ENCODE measurements at regions not wholly inside any gene's neighbourhood (a gene's known extent, or its start where the extent isn't known, plus 50 kb on each side); places are given as distances from the start of the nearest gene placed in this dataset.

DNA sequence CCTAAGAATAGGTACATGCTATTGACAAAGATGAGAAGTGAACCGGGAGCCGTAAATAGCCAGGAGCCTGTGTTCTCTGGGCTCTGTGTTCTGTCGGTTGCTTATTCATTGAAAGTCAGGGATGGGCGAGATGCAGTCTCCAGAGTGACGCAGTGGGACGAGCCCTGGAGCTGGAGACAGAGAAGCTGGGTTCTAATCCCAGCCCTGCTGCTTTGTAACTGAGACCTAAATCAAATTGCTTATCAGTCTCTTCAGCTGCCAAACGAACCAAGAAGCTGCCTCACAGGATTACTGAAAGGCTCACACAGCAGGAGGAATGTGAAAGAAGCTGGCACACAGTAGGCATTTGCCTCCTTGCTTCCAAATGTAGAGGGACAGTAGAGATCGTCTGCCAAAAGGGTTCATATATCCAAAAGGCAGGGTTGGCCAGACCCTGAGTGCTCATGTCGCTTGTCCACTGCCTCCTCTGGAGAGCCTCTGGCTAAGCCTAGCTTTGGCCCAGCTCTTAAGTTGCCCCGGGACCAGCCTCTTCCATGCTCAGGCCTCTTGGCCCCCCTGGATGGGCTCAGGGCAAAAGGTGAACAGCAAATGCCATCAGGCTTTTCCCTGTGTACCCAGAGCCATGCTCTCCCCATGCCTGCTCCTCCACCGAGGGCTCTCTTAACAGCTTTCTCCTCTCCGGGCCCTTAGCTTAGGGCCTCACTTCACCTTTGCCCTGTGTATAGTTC is 134.2 kb upstream of the IPO9 start:
- Histone ChIP-seq H3K9me3 (ENCODE audit: control insufficient read depth in 1 of 2, insufficient read depth in 1 of 2, low read depth in 1 of 2, low read length in 2 of 2) (no peaks in the 10 kb centered on the region), H3K27ac (ENCODE audit: low read depth, low read length) (no peak overlapping the region), H4K20me1 (ENCODE audit: insufficient read depth) (no peaks in the 10 kb centered on the region), H3K4me3 (replicated peaks in 1 of 2; ENCODE audit: low read depth in 1 of 2, low read length in 2 of 2) (no peak overlapping the region), H3K36me3 (ENCODE audit: control insufficient read depth in 1 of 2, insufficient read depth in 2 of 2, low read length in 2 of 2) (no peaks in the 10 kb centered on the region), H3K4me2 (ENCODE audit: low read length) (no peak overlapping the region), H3K27me3 (ENCODE audit: insufficient read depth, low read length) (no peaks in the 10 kb centered on the region), H3K4me1 (ENCODE audit: control insufficient read depth in 1 of 2, insufficient read depth in 2 of 2, low read length in 2 of 2) (no peaks in the 10 kb centered on the region), H3K9me2 (ENCODE audit: insufficient read depth) (no peaks in the 10 kb centered on the region), H3K9ac (ENCODE audit: low read length) (no peak overlapping the region), H2AFZ (ENCODE audit: low read depth, low read length, poor library complexity, severe bottlenecking) (no peak overlapping the region), H3K79me2 (ENCODE audit: insufficient read depth, low read length) (no peaks in the 10 kb centered on the region)
- DNase-seq (ENCODE audit: low read depth, low spot score) (no peak), ATAC-seq (no peak)
- ChIA-PET CTCF (no interaction called here), POLR2A (no interaction called here), RAD21 (ENCODE audit: low non-redundant PET in 1 of 2, low total read pairs in 2 of 2, uncharacterized antibody in 2 of 2, unreplicated experiment in 2 of 2) (no interaction called here)
- BruUV-seq (replicated peaks), result no TSS peak
- TF ChIP-seq POLR2AphosphoS5 (IDR thresholded peaks at IDR 0.05; ENCODE audit: low read depth, low read length) (no peak), RAD21 (IDR thresholded peaks at IDR 0.05; ENCODE audit: low read depth) (no peak), ZNF274 (IDR thresholded peaks at IDR 0.05; ENCODE audit: low read depth, low read length) (no peak), CEBPB (IDR thresholded peaks at IDR 0.05; ENCODE audit: low read depth) (no peak), ZFX (IDR thresholded peaks at IDR 0.05) (no peak), EZH2phosphoT487 (IDR thresholded peaks at IDR 0.05; ENCODE audit: borderline replicate concordance) (no peak), TCF7L2 (IDR thresholded peaks at IDR 0.05; ENCODE audit: borderline replicate concordance, extremely low read depth, insufficient read depth, insufficient read length) (no peak), FOSL1 (IDR thresholded peaks at IDR 0.05; ENCODE audit: low read depth) (no peak), CBX3 (IDR thresholded peaks at IDR 0.05; ENCODE audit: low read depth) (no peak), SIN3A (IDR thresholded peaks at IDR 0.05; ENCODE audit: low read depth) (no peak), SRF (IDR thresholded peaks at IDR 0.05; ENCODE audit: low read depth) (no peak), POLR2A (IDR thresholded peaks at IDR 0.05; ENCODE audit: borderline replicate concordance, extremely low read depth, insufficient read depth, insufficient read length) (no peak), EGR1 (IDR thresholded peaks at IDR 0.05; ENCODE audit: low read depth) (no peak), YY1 (IDR thresholded peaks at IDR 0.05; ENCODE audit: extremely low read depth, insufficient replicate concordance, low read depth, low read length) (no peak)
- TF ChIP-seq, protein P1, sequence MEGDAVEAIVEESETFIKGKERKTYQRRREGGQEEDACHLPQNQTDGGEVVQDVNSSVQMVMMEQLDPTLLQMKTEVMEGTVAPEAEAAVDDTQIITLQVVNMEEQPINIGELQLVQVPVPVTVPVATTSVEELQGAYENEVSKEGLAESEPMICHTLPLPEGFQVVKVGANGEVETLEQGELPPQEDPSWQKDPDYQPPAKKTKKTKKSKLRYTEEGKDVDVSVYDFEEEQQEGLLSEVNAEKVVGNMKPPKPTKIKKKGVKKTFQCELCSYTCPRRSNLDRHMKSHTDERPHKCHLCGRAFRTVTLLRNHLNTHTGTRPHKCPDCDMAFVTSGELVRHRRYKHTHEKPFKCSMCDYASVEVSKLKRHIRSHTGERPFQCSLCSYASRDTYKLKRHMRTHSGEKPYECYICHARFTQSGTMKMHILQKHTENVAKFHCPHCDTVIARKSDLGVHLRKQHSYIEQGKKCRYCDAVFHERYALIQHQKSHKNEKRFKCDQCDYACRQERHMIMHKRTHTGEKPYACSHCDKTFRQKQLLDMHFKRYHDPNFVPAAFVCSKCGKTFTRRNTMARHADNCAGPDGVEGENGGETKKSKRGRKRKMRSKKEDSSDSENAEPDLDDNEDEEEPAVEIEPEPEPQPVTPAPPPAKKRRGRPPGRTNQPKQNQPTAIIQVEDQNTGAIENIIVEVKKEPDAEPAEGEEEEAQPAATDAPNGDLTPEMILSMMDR (IDR thresholded peaks at IDR 0.05 in 2 of 3, conservative IDR thresholded peaks at IDR 0.05 in 1 of 3; ENCODE audit: borderline replicate concordance in 1 of 3, insufficient read depth in 1 of 3, low read depth in 2 of 3, low read length in 2 of 3), result no peak
- TF ChIP-seq, protein P2, sequence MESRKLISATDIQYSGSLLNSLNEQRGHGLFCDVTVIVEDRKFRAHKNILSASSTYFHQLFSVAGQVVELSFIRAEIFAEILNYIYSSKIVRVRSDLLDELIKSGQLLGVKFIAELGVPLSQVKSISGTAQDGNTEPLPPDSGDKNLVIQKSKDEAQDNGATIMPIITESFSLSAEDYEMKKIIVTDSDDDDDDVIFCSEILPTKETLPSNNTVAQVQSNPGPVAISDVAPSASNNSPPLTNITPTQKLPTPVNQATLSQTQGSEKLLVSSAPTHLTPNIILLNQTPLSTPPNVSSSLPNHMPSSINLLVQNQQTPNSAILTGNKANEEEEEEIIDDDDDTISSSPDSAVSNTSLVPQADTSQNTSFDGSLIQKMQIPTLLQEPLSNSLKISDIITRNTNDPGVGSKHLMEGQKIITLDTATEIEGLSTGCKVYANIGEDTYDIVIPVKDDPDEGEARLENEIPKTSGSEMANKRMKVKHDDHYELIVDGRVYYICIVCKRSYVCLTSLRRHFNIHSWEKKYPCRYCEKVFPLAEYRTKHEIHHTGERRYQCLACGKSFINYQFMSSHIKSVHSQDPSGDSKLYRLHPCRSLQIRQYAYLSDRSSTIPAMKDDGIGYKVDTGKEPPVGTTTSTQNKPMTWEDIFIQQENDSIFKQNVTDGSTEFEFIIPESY (IDR thresholded peaks at IDR 0.05; ENCODE audit: extremely low read depth, insufficient replicate concordance, low read length), result no peak
- intact Hi-C loops (cut with micrococcal nuclease), result no loop called here
